ENCODE measurements at regions not wholly inside any gene's neighbourhood (a gene's known extent, or its start where the extent isn't known, plus 50 kb on each side); places are given as distances from the start of the nearest gene placed in this dataset.

DNA sequence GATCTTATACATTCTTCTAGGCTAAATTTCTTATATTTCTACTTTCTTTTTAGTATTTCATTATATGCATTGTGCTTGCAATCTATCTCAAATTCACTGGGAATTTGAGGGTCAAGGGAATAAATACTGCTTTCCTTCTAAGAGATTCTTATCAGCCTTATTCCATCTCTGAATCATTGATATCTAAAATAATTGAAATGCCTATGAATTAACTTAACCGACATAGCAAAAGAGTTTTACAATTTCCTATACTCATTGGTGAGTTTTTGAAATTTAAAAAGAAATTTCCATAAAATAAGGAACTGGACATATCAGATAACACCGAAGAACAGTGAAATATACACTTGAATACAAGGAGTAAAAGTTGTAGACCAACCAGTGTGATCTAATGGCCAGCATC is 373.7 kb downstream of the NAF1 start:
- Histone ChIP-seq H3K9ac (ENCODE audit: control insufficient read depth, insufficient read depth, low read length) (no peak overlapping the region), H3K9me3 (replicated peaks; ENCODE audit: control insufficient read depth, insufficient read depth, low read length) (no peaks in the 10 kb centered on the region), H2AFZ (ENCODE audit: control insufficient read depth, low read depth, low read length) (no peak overlapping the region), H3K4me1 (ENCODE audit: control insufficient read depth, insufficient read depth, low read length) (no peaks in the 10 kb centered on the region), H3K27me3 (replicated peaks in 1 of 2; ENCODE audit: control insufficient read depth in 2 of 2, insufficient read depth in 2 of 2, low read length in 1 of 2) (no peaks in the 10 kb centered on the region; a peak in 2 of 4 replicates), H3K4me3 (no peak overlapping the region), H3K79me2 (ENCODE audit: control insufficient read depth, insufficient read depth, low read length) (no peaks in the 10 kb centered on the region), H3K27ac (ENCODE audit: control insufficient read depth, insufficient read depth) (no peak overlapping the region), H3K4me2 (ENCODE audit: control insufficient read depth, insufficient read depth) (no peak overlapping the region), H3K36me3 (ENCODE audit: control insufficient read depth in 2 of 2, insufficient read depth in 2 of 2, low read length in 1 of 2) (no peaks in the 10 kb centered on the region), H4K20me1 (ENCODE audit: control insufficient read depth, insufficient read depth) (no peaks in the 10 kb centered on the region)
- DNase-seq (ENCODE audit: low read depth, low spot score) (no peak), FAIRE-seq (no peak), ATAC-seq (no peak)
- ChIA-PET CTCF (no interaction called here), SMC1A (ENCODE audit: uncharacterized antibody, unreplicated experiment) (no interaction called here), POLR2A (no interaction called here), RAD21 (ENCODE audit: unreplicated experiment) (no interaction called here)
- 16% methylated on average over 2 of the region's 2 CpGs for WGBS (ENCODE audit: insufficient coverage, insufficient replicate concordance, low lambda C conversion rate, missing lambda C conversion rate)
- intact Hi-C loops (cut with micrococcal nuclease; ENCODE audit: unreplicated experiment) (no loop called here), in situ Hi-C loops (cut with MboI) (no loop called here)
- BruUV-seq (replicated peaks) = no TSS peak
- no peak for TF ChIP-seq NFIC (IDR thresholded peaks at IDR 0.05; ENCODE audit: low read depth, low read length)
- no peak for TF ChIP-seq ZZZ3 (IDR thresholded peaks at IDR 0.05; ENCODE audit: control insufficient read depth, insufficient read length, low read depth)
- no peak for TF ChIP-seq BCLAF1 (IDR thresholded peaks at IDR 0.05)
- TF ChIP-seq CBFB (IDR thresholded peaks at IDR 0.05; ENCODE audit: low read depth) = no peak
- TF ChIP-seq CHD1 (IDR thresholded peaks at IDR 0.05; ENCODE audit: low read depth, low read length) = no peak
- TF ChIP-seq, protein P1, sequence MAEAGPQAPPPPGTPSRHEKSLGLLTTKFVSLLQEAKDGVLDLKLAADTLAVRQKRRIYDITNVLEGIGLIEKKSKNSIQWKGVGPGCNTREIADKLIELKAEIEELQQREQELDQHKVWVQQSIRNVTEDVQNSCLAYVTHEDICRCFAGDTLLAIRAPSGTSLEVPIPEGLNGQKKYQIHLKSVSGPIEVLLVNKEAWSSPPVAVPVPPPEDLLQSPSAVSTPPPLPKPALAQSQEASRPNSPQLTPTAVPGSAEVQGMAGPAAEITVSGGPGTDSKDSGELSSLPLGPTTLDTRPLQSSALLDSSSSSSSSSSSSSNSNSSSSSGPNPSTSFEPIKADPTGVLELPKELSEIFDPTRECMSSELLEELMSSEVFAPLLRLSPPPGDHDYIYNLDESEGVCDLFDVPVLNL (IDR thresholded peaks at IDR 0.05; ENCODE audit: low read depth, low read length) = no peak
- TF ChIP-seq, protein P2, sequence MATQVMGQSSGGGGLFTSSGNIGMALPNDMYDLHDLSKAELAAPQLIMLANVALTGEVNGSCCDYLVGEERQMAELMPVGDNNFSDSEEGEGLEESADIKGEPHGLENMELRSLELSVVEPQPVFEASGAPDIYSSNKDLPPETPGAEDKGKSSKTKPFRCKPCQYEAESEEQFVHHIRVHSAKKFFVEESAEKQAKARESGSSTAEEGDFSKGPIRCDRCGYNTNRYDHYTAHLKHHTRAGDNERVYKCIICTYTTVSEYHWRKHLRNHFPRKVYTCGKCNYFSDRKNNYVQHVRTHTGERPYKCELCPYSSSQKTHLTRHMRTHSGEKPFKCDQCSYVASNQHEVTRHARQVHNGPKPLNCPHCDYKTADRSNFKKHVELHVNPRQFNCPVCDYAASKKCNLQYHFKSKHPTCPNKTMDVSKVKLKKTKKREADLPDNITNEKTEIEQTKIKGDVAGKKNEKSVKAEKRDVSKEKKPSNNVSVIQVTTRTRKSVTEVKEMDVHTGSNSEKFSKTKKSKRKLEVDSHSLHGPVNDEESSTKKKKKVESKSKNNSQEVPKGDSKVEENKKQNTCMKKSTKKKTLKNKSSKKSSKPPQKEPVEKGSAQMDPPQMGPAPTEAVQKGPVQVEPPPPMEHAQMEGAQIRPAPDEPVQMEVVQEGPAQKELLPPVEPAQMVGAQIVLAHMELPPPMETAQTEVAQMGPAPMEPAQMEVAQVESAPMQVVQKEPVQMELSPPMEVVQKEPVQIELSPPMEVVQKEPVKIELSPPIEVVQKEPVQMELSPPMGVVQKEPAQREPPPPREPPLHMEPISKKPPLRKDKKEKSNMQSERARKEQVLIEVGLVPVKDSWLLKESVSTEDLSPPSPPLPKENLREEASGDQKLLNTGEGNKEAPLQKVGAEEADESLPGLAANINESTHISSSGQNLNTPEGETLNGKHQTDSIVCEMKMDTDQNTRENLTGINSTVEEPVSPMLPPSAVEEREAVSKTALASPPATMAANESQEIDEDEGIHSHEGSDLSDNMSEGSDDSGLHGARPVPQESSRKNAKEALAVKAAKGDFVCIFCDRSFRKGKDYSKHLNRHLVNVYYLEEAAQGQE (IDR thresholded peaks at IDR 0.05; ENCODE audit: low read depth, low read length) = no peak
- TF ChIP-seq ZNF622 (IDR thresholded peaks at IDR 0.05) = no peak
- no peak for TF ChIP-seq NR2C1 (IDR thresholded peaks at IDR 0.05)
- TF ChIP-seq, protein P3, sequence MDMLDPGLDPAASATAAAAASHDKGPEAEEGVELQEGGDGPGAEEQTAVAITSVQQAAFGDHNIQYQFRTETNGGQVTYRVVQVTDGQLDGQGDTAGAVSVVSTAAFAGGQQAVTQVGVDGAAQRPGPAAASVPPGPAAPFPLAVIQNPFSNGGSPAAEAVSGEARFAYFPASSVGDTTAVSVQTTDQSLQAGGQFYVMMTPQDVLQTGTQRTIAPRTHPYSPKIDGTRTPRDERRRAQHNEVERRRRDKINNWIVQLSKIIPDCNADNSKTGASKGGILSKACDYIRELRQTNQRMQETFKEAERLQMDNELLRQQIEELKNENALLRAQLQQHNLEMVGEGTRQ (IDR thresholded peaks at IDR 0.05; ENCODE audit: borderline replicate concordance, low read depth, low read length) = no peak
- TF ChIP-seq SREBF2 (IDR thresholded peaks at IDR 0.05; ENCODE audit: low read length) = no peak
- TF ChIP-seq ZBTB11 (CRISPR knock-in tag; IDR thresholded peaks at IDR 0.05) = no peak
- no peak for TF ChIP-seq RCOR1 (conservative IDR thresholded peaks at IDR 0.05; ENCODE audit: low read depth, low read length)
- TF ChIP-seq ZNF384 (IDR thresholded peaks at IDR 0.05; ENCODE audit: borderline replicate concordance, low read depth, low read length) = no peak

All from GM12878 (cell line).